Esophagus muscularis mucosa (tissue), 3 donors: ENCODE measurements at regions not wholly inside any gene's neighbourhood (a gene's known extent, or its start where the extent isn't known, plus 50 kb on each side); places are given as distances from the start of the nearest gene placed in this dataset.

Experiments used
- CTCF ChIP-seq, 3 experiments: fragments of 200-600 bp in 2 of 3; fragments of 450-650 bp in 1 of 3; sonication (generic) in 2 of 3; IDR thresholded peaks; one replicate each; pipeline ENCODE4 v1.5.1; 2017 to 2019; ENCODE audit warnings: antibody characterized with exemption in 3 of 3, mild to moderate bottlenecking in 2 of 3, moderate library complexity in 1 of 3
- POLR2A ChIP-seq: fragments of 450-650 bp; IDR thresholded peaks from one replicate; pipeline ENCODE4 v1.6.1; 2017; ENCODE audit warnings: antibody characterized with exemption, moderate library complexity, mild to moderate bottlenecking, low read depth

DNA sequence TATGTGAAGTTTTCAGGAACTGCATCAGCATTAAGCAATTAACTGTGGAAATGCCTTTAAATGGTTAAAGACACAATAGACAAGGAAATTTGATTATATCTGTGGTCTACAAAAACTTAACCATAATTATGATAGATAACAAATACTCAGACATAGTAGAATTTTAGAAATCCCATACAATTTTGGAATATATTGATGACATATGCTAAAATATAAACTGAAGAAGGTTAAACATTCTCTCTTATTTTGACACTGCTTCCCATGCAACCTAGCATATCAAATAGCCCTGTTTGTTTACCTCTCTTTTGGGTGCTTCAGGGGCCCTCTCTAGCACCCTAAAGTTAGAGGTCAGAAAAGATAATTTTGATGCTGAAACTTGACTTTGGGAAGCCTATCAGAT is 1274.8 kb upstream of the SLC39A10 start:
- TF ChIP-seq CTCF (IDR thresholded peaks at IDR 0.05), result no peak
- no peak for TF ChIP-seq POLR2A
